Aorta (tissue), 5 donors: ENCODE measurements at regions not wholly inside any gene's neighbourhood (a gene's known extent, or its start where the extent isn't known, plus 50 kb on each side); places are given as distances from the start of the nearest gene placed in this dataset.
"Not testable (repeated sequence)": the region's sequence is repeated elsewhere in the genome, so short reads cannot be mapped to it uniquely, and the experiment has no call there.

Source experiments
- ATAC-seq: fragments of 200-7000 bp; cut with Tn5 transposase; one replicate; pipeline ENCODE4 v1.9.1; 2022; ENCODE audit warnings: moderate library complexity; ENCODE audit not compliant: low FRiP score
- DNase-seq, 2 donors: peaks; one replicate each; pipeline ENCODE4 v3.0.0-alpha.2; 2020
- H3K27ac ChIP-seq, 2 donors: one replicate each; pipeline ENCODE4 v1.5.1; 2013; ENCODE audit warnings: low read length in 2 of 2, mild to moderate bottlenecking in 2 of 2, moderate library complexity in 2 of 2, control low read depth in 1 of 2, inconsistent platforms in 1 of 2, low read depth in 1 of 2
- H3K27me3 ChIP-seq, 2 donors: one replicate each; pipeline ENCODE4 v1.6.1; 2013; ENCODE audit warnings: control low read depth in 1 of 2, low read length in 1 of 2, mild to moderate bottlenecking in 1 of 2, moderate library complexity in 1 of 2; ENCODE audit not compliant: insufficient read depth in 2 of 2, control insufficient read depth in 1 of 2
- H3K36me3 ChIP-seq, 2 donors: one replicate each; pipeline ENCODE4 v1.6.1; 2013; ENCODE audit warnings: control low read depth in 1 of 2, low read length in 1 of 2, mild to moderate bottlenecking in 1 of 2; ENCODE audit not compliant: insufficient read depth in 2 of 2, control insufficient read depth in 1 of 2
- H3K4me1 ChIP-seq, 2 donors: one replicate each; pipeline ENCODE4 v1.6.1; 2013; ENCODE audit warnings: low read length in 2 of 2, control low read depth in 1 of 2, mild to moderate bottlenecking in 1 of 2, moderate library complexity in 1 of 2; ENCODE audit not compliant: insufficient read depth in 2 of 2, control insufficient read depth in 1 of 2
- H3K4me3 ChIP-seq, 2 donors: one replicate each; pipeline ENCODE4 v1.5.1; 2013; ENCODE audit warnings: low read length in 2 of 2, control low read depth in 1 of 2, mild to moderate bottlenecking in 1 of 2
- H3K9me3 ChIP-seq: one replicate; pipeline ENCODE4 v1.6.1; 2013; ENCODE audit warnings: mild to moderate bottlenecking, low read length; ENCODE audit not compliant: control insufficient read depth
- WGBS, 2 donors: extraction: QIAGEN DNeasy Blood & Tissue Kit; methylation state at CpG; one replicate each; pipeline ENCODE4 v1.1.7; 2013; 5-methylcytosine and 5-hydroxymethylcytosine counted together
- intact Hi-C, 2 donors: fragments of 100-400 bp; cut with DNase I; formaldehyde crosslinking; loops; one replicate each; pipeline versions ENCODE4 v1.14.2 to v1.15.0; 2022
- donor health status: healthy with polysubstance abuse.
- donor health status: Bipolar disorder and iron deficiency.
- donor health status: DM: no; HTN: no; CAD: no.
- donor health status: DM: no; HTN: no; CAD: no.
- donor health status: DM: yes; HTN: yes; CAD: no.

DNA sequence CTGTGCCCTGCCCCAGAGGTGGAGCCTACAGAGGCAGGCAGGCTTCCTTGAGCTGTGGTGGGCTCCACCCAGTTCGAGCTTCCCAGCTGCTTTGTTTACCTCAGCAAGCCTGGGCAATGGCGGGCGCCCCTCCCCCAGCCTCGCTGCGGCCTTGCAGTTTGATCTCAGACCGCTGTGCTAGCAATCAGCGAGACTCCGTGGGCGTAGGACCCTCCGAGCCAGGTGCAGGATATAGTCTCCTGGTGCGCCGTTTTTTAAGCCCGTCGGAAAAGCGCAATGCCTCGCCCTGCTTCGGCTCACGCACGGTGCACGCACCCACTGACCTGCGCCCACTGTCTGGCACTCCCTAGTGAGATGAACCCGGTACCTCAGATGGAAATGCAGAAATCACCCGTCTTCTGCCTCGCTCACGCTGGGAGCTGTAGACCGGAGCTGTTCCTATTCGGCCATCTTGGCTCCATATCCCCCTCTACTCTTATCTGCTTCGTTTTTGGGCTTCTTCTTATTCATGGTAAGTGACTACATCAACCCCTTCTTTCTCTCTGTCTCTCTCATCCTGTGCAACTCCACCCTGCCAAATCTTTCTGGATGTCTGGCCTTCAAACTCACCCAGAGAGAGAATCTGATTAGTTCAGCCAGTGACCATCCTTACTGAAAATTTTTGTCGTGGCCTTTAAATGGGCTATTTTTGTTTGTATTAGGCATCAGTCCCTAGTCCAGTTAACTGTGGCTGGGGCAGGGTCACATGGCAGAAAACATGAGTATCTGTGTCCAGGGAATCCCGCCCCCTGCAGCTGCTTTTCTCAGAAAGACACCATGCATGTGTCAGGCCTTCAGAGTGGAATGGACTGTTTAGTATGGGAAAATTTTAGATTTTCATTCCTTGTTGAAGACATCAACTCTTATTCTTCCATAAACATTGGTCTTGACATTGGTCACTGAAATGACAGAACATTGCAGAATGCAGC lies 204.6 kb downstream of the TMEM167A start:
- ATAC-seq, intact Hi-C loops, DNase-seq, H3K27ac ChIP-seq, H3K9me3 ChIP-seq, H3K27me3 ChIP-seq, H3K36me3 ChIP-seq, H3K4me1 ChIP-seq, H3K4me3 ChIP-seq: not testable (repeated sequence)
- WGBS, 2 donors, result 83 to 95% methylated on average over 21 to 30 of the region's 30 CpGs

DNA sequence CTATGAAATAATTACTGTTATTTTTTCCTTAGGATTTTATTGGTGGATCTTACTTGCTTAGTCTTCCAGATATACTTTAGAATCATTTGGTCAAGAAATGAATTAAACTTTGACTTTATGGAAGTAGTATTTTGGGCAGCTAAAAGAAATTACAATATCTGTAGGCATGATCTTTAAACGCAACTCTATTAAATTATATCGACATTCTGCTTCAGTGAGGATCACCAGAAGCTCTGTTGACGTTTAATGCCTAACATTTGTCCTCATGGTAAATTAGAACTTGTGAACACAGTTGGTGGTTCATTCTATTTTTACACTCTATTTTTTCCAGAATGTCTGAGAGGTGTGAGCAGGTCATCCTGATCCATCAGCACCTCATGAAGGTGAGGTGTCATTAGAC lies 211.6 kb downstream of the TMEM167A start:
- Histone ChIP-seq H3K36me3 (no peaks in the 10 kb centered on the region), H3K4me3 (no peak overlapping the region), H3K9me3 (no peaks in the 10 kb centered on the region), H3K4me1 (no peaks in the 10 kb centered on the region), H3K27ac (no peak overlapping the region), H3K27me3 (no peaks in the 10 kb centered on the region)
- ATAC-seq, result no peak
- 94 to 96% methylated on average over 3 of the region's 3 CpGs for WGBS, 2 donors
- intact Hi-C loops, result no loop called here
- DNase-seq, result no peak

DNA sequence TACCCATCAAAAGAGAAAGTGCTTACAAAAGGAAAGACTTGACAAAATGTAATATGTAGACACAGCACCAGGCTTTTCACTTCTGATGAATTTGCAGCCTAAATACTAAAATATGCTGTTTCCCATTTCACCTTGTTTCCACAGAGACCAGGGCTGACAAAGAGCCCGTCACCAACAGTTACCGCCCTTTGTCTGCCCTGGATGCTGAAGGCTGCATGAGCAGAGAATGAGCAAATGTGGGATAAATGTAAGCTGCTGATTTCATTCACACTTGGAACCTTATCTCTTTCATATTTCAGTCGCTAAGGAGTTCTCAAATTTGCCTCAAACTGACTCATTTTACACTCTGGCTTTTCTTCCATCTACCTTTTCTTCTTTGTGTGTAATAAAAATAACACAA lies 213.9 kb downstream of the TMEM167A start:
- WGBS, 2 donors, result 33 to 41% methylated on average over 3 of the region's 3 CpGs
- no peaks in the 10 kb centered on the region for H3K27me3 ChIP-seq
- H3K4me1 ChIP-seq, result peaks cover 0 to 3% of the 10 kb centered on the region in 2 donors
- no peaks in the 10 kb centered on the region for H3K9me3 ChIP-seq
- no peak for ATAC-seq
- no peaks in the 10 kb centered on the region for H3K36me3 ChIP-seq
- no peak for DNase-seq
- intact Hi-C loops, result no loop called here
- no peak overlapping the region for H3K27ac ChIP-seq
- H3K4me3 ChIP-seq, result no peak overlapping the region

DNA sequence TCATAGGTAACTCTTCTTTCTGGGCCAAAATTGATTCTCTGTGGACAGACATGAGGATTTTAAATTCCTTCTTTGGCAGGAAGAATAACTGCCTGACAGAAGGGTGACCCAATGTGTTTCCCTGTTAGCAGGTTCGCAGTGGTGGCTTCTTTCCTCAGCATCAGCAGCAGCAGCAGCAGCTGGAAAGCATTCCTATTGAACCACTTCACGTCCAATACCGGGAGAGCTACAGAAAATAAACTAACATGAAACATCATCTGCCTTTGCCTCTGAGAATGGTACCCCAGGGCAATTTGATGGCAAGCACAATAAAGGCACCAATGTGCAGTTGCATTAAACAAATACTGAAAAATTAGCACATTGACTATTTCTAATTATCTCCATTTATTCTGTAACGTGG lies 214.5 kb downstream of the TMEM167A start:
- WGBS, 2 donors, result 74 to 80% methylated on average over 4 of the region's 4 CpGs
- no peak overlapping the region for H3K27ac ChIP-seq
- no peak for ATAC-seq
- H3K4me3 ChIP-seq, result no peak overlapping the region
- peaks cover 0 to 3% of the 10 kb centered on the region in 2 donors for H3K4me1 ChIP-seq
- DNase-seq, result no peak
- H3K36me3 ChIP-seq, result no peaks in the 10 kb centered on the region
- H3K9me3 ChIP-seq, result no peaks in the 10 kb centered on the region
- H3K27me3 ChIP-seq, result no peaks in the 10 kb centered on the region
- intact Hi-C loops, result no loop called here

DNA sequence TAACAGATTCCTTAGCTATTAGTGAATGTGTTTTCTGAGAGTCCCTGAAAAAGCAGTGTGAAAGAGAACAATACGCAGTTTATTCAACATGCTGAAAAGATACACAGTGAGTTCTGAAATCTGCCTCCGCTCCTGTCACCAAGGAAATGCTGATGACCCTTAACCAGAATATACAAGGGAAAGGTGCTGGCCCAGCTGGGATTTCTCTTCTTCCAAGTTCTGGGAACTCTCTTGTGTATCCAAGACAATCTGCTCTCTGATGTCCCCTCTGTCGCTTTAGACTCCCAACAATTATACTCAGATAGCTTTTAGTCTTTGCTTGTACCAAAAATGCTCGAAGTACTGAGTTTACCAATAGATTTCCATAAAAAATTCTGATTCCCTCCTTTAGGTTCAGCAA lies 214.9 kb downstream of the TMEM167A start:
- H3K4me3 ChIP-seq, result no peak overlapping the region
- ATAC-seq, result no peak
- no peaks in the 10 kb centered on the region for H3K9me3 ChIP-seq
- no peak overlapping the region for H3K27ac ChIP-seq
- peaks cover 0 to 3% of the 10 kb centered on the region in 2 donors for H3K4me1 ChIP-seq
- 95 to 98% methylated on average over 4 of the region's 4 CpGs for WGBS, 2 donors
- no peak for DNase-seq
- intact Hi-C loops, result no loop called here
- no peaks in the 10 kb centered on the region for H3K27me3 ChIP-seq
- H3K36me3 ChIP-seq, result no peaks in the 10 kb centered on the region

DNA sequence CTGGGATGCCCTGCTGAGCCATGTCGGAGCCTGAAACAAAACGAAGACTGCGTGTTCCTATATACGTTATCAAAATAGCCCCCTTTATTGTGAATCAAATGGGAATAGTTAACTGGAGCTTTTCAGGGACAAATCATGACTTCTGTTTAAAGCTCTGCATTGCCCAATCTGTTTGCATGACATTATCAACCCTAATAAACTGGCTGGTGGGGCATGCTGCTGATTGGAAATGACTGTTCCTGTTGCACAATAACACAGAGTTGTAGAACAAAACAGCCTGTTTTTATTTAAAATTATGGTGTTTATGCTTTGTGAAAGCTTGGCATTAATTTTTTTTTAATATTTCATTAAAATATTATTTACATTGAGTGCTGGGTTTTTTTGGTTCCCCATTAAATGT lies 215.5 kb downstream of the TMEM167A start:
- peaks cover 0 to 3% of the 10 kb centered on the region in 2 donors for H3K4me1 ChIP-seq
- DNase-seq (no peak), ATAC-seq (no peak)
- H3K27ac ChIP-seq, result no peak overlapping the region
- H3K27me3 ChIP-seq, result no peaks in the 10 kb centered on the region
- no peaks in the 10 kb centered on the region for H3K9me3 ChIP-seq
- WGBS, 2 donors, result 97 to 98% methylated on average over 4 of the region's 4 CpGs
- no peak overlapping the region for H3K4me3 ChIP-seq
- intact Hi-C loops, result no loop called here
- H3K36me3 ChIP-seq, result no peaks in the 10 kb centered on the region

DNA sequence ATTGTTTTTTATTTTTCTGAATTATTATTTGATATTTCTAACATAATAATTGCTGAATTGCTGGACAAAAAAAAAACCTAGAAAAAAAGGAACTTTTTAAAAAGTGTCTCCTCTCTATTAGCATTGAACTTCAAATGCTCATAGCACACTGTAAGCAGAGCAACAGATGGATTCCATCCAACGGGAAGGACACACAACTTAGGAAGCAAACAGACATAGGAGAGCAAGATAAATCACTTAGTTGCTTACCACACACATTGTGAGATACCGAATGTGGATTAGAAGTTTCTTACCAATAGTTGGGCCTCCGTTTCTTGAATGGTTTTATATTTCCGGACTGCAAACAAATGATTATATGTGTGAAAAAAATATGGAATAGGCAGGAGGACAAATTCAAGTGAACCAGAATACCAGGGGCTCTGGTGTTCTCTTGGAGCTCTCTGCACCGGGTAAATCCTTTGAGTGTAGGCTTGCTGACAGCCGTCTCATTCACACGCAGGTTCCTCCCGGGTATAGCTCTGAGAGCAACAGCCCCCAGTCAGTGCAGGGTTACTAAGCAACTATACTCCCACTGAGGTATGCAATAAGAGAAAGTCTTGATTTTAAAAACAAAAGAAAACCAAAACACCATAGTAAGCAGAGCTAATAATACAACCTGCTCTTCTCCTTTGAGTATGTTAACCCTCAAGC lies 217.6 kb downstream of the TMEM167A start:
- no peak overlapping the region for H3K27ac ChIP-seq
- no peaks in the 10 kb centered on the region for H3K36me3 ChIP-seq
- H3K4me1 ChIP-seq, result peaks cover 0 to 3% of the 10 kb centered on the region in 2 donors
- 74% methylated on average over 8 of the region's 8 CpGs for WGBS, 2 donors
- no peaks in the 10 kb centered on the region for H3K27me3 ChIP-seq
- DNase-seq (no peak), ATAC-seq (no peak)
- H3K9me3 ChIP-seq, result peaks cover under 1% of the 10 kb centered on the region
- intact Hi-C loops, result no loop called here
- H3K4me3 ChIP-seq, result no peak overlapping the region

DNA sequence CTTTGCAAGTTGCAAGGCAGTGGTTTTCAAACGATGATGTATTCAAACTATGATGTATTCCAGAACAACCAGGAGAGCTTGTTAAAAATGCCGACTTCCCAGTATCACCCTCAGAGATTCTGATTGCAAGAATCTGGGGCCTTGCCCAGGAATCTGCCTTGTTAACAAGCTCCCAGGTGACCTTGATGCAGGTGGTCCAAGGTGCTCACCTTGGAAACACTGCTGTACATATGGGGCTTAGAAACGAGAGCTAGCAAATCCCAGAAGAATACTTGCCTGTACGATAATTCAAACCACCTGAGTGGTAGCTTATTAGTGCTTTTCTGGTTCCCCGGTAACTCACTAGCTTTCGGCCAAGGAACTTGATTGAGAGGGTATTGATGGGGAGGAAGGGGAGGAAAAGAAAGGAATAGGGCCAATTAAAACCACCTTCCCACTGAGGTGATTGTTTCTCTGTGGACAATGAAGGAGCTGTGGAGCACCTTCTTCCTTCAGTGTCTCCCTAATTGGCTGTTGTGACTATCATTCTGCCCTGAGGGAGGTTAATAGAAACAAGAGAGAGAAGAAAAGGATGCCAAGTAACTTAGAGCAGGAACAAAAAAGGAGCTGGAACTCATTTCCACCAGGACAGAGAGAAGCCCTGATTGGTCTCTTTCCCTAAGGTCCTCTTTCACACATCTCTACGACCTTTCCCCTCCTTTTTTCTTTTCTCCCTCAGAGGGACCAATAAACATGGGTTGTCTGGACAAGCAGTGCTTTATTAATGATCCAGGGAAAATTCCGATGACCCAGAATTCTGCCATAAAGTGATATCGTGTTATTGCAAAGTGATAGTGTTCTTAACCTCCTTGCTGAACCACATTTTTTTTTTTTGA lies 218.8 kb downstream of the TMEM167A start:
- DNase-seq (no peak), ATAC-seq (no peak)
- WGBS, 2 donors, result 78 to 80% methylated on average over 9 of the region's 9 CpGs
- H3K27ac ChIP-seq, result no peak overlapping the region
- peaks cover 0 to 3% of the 10 kb centered on the region in 2 donors for H3K4me1 ChIP-seq
- H3K9me3 ChIP-seq, result peaks cover 1% of the 10 kb centered on the region
- no peaks in the 10 kb centered on the region for H3K27me3 ChIP-seq
- intact Hi-C loops, result no loop called here
- no peaks in the 10 kb centered on the region for H3K36me3 ChIP-seq
- no peak overlapping the region for H3K4me3 ChIP-seq
